Epithelial cell of proximal tubule (primary cell): ENCODE measurements at regions not wholly inside any gene's neighbourhood (a gene's known extent, or its start where the extent isn't known, plus 50 kb on each side); places are given as distances from the start of the nearest gene placed in this dataset.
"Not testable (repeated sequence)": the region's sequence is repeated elsewhere in the genome, so short reads cannot be mapped to it uniquely, and the experiment has no call there.

ENCODE experiments used
- DNase-seq: peaks from one replicate; pipeline ENCODE4 v3.0.0-alpha.2; 2011; ENCODE audit warnings: low read depth
- H3K4me3 ChIP-seq: 2 replicates; pipeline ENCODE4 v1.5.1; 2011; ENCODE audit warnings: low read depth, mild to moderate bottlenecking, low read length
- TF ChIP-seq, protein P1 (sequence below): conservative IDR thresholded peaks from 2 replicates; pipeline ENCODE4 v1.5.1; 2012; ENCODE audit warnings: low read depth, mild to moderate bottlenecking, low read length

DNA sequence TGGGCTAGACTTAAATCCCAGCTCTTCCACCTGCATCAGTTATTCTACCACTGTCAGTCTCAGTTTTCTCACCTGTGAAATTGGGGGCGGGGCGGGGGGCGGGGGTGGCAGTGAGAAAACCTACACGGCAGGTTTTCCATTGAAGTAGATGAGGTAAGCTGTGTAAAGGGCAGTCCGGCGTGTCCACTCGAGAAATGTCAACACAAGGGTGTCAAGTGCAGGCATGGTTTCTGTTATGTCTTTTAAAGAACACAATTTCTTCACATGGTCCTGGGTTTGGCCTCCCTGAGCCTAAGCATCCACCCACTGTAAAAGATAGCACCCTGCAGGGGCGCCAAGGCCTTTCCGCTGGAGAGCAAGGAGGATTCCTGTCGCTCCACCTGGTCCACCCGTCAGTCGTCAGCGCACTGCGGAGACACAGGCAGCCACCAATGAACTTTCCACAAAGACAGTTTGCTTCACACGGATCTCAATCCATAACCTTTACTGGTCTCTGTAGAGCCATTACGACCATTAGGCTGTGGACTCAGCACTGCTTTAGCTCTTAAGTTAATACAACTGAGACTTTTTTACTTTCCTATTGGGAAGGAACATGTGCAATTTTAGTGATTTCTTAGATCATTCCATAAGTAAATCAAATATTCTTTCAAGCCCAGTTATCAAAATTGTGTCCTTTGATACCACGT is 99.5 kb upstream of the FOXB1 start:
- no peak for DNase-seq
- no peak overlapping the region for H3K4me3 ChIP-seq
- TF ChIP-seq, protein P1, sequence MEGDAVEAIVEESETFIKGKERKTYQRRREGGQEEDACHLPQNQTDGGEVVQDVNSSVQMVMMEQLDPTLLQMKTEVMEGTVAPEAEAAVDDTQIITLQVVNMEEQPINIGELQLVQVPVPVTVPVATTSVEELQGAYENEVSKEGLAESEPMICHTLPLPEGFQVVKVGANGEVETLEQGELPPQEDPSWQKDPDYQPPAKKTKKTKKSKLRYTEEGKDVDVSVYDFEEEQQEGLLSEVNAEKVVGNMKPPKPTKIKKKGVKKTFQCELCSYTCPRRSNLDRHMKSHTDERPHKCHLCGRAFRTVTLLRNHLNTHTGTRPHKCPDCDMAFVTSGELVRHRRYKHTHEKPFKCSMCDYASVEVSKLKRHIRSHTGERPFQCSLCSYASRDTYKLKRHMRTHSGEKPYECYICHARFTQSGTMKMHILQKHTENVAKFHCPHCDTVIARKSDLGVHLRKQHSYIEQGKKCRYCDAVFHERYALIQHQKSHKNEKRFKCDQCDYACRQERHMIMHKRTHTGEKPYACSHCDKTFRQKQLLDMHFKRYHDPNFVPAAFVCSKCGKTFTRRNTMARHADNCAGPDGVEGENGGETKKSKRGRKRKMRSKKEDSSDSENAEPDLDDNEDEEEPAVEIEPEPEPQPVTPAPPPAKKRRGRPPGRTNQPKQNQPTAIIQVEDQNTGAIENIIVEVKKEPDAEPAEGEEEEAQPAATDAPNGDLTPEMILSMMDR, result no peak

DNA sequence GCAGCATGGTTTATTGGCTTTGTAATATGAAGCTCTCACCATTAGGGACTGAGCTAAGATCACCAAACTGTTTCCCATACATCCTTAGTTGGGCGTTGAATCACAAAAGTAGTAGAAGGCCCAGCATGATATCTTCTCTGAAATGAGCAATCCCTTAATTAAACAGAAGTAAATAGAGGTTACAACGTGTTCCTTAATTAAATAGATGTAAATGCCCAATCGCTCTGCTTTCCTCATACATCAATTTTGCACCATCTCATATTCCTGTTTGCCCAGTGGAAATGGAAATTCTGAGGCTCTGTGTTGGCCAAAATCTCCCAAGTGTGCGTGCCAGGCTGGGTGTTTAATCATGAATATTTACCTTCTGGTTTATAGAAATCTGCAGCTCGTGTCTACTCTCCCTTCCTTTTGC is 107.4 kb upstream of the FOXB1 start:
- no peak overlapping the region for H3K4me3 ChIP-seq
- TF ChIP-seq, protein P1, result no peak
- no peak for DNase-seq

DNA sequence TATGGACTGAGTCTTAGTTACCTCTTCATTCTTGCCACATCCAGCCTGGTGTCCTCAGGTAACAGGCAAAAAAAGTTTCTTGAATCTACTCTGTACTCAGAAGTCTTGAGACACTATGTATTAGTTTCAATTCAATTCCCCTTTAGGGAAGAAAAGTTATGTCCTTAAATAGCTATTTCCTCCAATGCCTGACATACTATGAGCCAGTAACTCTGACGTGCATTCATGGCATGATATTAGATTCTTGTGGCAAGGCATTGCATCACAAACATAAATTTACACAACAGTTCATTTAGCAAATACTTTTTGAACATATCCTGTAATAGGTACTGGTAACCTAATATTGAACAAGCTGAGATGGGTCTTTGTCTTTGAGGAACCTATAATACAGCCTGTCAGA is 109.3 kb upstream of the FOXB1 start:
- TF ChIP-seq, protein P1, result no peak
- DNase-seq, result no peak
- H3K4me3 ChIP-seq, result no peak overlapping the region

DNA sequence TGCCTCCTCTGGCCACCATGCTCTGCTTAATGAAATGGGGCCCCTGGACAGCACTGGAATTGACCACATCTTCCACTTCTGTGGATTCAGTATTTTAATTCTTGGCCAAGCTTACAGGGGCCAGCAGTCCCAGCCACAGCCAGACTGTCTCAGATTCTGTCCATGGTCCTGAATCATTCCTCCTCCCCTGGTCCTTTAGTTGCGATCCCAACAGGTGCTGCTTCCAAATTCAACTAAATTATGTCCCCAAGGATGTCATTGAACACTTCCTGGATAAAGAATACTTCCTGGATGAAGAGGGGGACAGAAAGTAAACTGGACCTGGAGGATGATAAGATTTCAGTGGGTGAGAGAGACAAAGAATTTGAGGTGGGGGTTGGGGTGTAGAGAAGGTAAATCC is 111.1 kb upstream of the FOXB1 start:
- DNase-seq, result no peak
- no peak overlapping the region for H3K4me3 ChIP-seq
- TF ChIP-seq, protein P1, result no peak

DNA sequence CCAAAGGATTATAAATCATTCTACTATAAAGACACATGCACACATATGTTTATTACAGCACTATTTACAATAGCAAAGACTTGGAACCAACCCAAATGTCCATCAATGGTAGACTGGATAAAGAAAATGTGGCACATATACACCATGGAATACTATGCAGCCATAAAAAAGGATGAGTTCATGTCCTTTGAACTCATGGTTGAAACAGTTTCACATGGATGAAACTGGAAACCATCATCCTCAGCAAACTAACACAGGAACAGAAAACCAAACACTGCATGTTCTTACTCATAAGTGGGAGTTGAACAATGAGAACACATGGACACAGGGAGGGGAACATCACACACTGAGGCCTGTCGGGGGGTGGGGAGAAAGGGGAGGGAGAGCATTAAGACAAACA is 116.2 kb upstream of the FOXB1 start:
- H3K4me3 ChIP-seq, result not testable (repeated sequence)

DNA sequence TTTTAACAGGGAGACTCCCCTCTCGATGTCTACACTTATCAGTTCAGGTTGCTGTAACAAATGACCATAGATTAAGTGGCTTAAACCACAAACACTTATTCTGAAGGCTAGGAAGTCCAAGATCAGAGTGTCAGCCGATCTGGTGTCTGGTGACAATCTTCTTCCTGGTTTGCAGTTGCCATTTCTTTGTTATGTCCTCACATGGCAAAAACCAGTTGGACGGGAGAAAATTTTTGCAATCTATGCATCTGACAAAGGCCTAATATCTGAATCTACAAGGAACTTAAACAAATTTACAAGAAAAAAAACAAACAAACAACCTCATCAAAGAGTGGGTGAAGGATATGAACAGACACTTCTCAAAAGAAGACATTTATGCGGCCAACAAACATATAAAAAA is 116.9 kb upstream of the FOXB1 start:
- TF ChIP-seq, protein P1, result no peak
- no peak for DNase-seq
- no peak overlapping the region for H3K4me3 ChIP-seq

More for the DNA sequence above, 116.2 kb upstream of the FOXB1 start:
- not testable (repeated sequence) for DNase-seq

DNA sequence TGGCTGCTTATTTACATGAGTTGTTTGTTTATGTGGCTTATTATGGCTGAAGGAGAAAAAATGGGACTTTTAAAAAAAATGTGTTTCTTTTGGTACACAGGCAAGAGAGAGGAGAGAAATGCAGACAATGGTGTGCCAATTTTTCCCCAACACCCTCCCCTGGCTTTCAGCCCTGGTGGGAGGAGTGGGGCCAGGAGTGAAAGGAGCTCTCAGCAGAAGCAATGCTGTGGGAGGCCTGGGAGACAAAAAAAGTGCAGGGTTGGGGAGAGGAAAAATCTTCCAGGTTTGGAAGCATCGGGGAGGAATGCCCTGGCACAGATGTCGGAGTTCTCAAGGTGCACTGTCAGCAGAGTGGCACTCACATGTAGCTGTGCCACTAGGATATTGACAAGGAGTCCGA is 117.7 kb upstream of the FOXB1 start:
- TF ChIP-seq, protein P1, result no peak
- no peak overlapping the region for H3K4me3 ChIP-seq
- DNase-seq, result no peak
